A673 (cell line): ENCODE measurements at regions not wholly inside any gene's neighbourhood (a gene's known extent, or its start where the extent isn't known, plus 50 kb on each side); places are given as distances from the start of the nearest gene placed in this dataset.

Experiments used
- BruUV-seq: library from RNA; stranded (reverse); fragments of 400-500 nt; replicated peaks from 2 replicates; lab custom pipeline; 2021; lab: Mats Ljungman, UMichigan
- CTCF ChIA-PET: fragments of 300-600 bp; sonication (Branson Sonifier 250); formaldehyde crosslinking; loops from one replicate; lab custom pipeline; 2022; ENCODE audit warnings: antibody characterized with exemption; lab: Charles Lee
- POLR2A ChIA-PET: fragments of 300-600 bp; sonication (Branson Sonifier 250); formaldehyde crosslinking; loops from one replicate; lab custom pipeline; 2022; ENCODE audit warnings: antibody characterized with exemption; ENCODE audit not compliant: low non-redundant PET; lab: Charles Lee
- DNase-seq: peaks from one replicate; pipeline ENCODE4 v3.0.0-alpha.2; 2015; ENCODE audit warnings: low spot score
- H3K27ac ChIP-seq: fragments of 200-600 bp; sonication (generic); 2 replicates; pipeline ENCODE4 v1.5.1; 2016; ENCODE audit warnings: mixed run types, low read depth, mild to moderate bottlenecking, mixed read lengths, antibody characterized with exemption, low read length; ENCODE audit not compliant: poor library complexity, severe bottlenecking
- H3K27me3 ChIP-seq: fragments of 200-600 bp; sonication (generic); replicated peaks from 2 replicates; pipeline ENCODE4 v1.6.1; 2017; ENCODE audit warnings: mixed run types, low read depth, mild to moderate bottlenecking, mixed read lengths, antibody characterized with exemption, low read length; ENCODE audit not compliant: insufficient read depth, poor library complexity
- H3K36me3 ChIP-seq: fragments of 200-600 bp; sonication (generic); 2 replicates; pipeline ENCODE4 v1.6.1; 2016; ENCODE audit warnings: mixed run types, mild to moderate bottlenecking, mixed read lengths, antibody characterized with exemption, low read length; ENCODE audit not compliant: insufficient read depth, poor library complexity, severe bottlenecking
- H3K4me1 ChIP-seq: fragments of 200-600 bp; sonication (generic); 2 replicates; pipeline ENCODE4 v1.6.1; 2017; ENCODE audit warnings: mixed run types, mild to moderate bottlenecking, mixed read lengths, antibody characterized with exemption, low read length; ENCODE audit not compliant: insufficient read depth, poor library complexity, severe bottlenecking
- H3K4me3 ChIP-seq: fragments of 200-600 bp; sonication (generic); 2 replicates; pipeline ENCODE4 v1.5.1; 2016; ENCODE audit warnings: low read depth, mixed run types, mild to moderate bottlenecking, mixed read lengths, low read length; ENCODE audit not compliant: poor library complexity, severe bottlenecking
- H3K9me3 ChIP-seq: fragments of 200-600 bp; sonication (generic); 2 replicates; pipeline ENCODE4 v1.6.1; 2016; ENCODE audit warnings: mixed run types, low read depth, mild to moderate bottlenecking, mixed read lengths, antibody characterized with exemption, low read length; ENCODE audit not compliant: poor library complexity, severe bottlenecking
- EZH2 ChIP-seq: fragments of 200-600 bp; sonication (generic); IDR thresholded peaks from 2 replicates; pipeline ENCODE4 v1.6.1; 2017; ENCODE audit warnings: borderline replicate concordance, low read depth, mild to moderate bottlenecking, mixed read lengths, antibody characterized with exemption, low read length; ENCODE audit not compliant: poor library complexity, severe bottlenecking
- intact Hi-C: fragments of 100-400 bp; cut with micrococcal nuclease; formaldehyde crosslinking; loops from one replicate; pipeline ENCODE4 v1.10.0; 2022; ENCODE audit not compliant: unreplicated experiment
- TF ChIP-seq, protein P1 (sequence below): fragments of 300-800, 200-600 bp; sonication (generic); conservative IDR thresholded peaks from 2 replicates; pipeline ENCODE4 v1.5.1; 2017; ENCODE audit warnings: low read depth, mild to moderate bottlenecking, antibody characterized with exemption, low read length, moderate library complexity, mixed read lengths

DNA sequence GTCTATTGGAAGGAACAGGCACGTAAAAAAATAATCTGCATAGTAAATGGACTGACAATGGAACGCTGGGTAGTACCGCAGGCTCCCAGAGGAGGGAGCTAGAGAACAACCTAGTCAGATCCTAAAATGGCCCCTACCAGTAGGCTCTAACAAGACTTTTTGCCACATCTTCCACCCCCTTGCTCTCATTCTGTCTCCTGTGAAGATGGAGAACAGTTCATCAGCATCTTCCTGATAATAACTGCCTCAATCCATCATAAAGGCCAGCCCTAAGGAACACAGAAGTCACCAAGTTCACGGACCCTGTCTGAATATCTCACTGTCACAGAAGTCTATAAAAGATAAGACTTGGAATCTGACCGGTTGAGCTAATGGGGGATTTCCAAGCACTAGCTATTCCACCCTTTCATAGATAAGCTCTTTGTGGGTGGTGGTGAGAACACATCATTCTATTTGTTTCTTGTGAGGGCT lies 133.4 kb downstream of the SLC1A3 start:
- BruUV-seq: no TSS peak
- POLR2A ChIA-PET: no interaction called here
- Histone ChIP-seq H3K9me3 (no peaks in the 10 kb centered on the region), H3K4me1 (peaks cover 4% of the 10 kb centered on the region), H3K27me3 (no peaks in the 10 kb centered on the region), H3K4me3 (no peak overlapping the region), H3K36me3 (no peaks in the 10 kb centered on the region), H3K27ac (no peak overlapping the region)
- DNase-seq: peak; percentile 85
- CTCF ChIA-PET: interaction anchor here (0.5 to 1.4 kb wide), 8 partner anchors 10 to 282 kb away, joined by 3 to 12 read pairs (median 4); no protein-coding TSS in a partner anchor
- intact Hi-C loops: loop anchor here (2.0 to 5.0 kb wide), 3 partner anchors 138 to 267 kb away; partner anchors contain the start of gene NIPBL
- TF ChIP-seq, protein P1, sequence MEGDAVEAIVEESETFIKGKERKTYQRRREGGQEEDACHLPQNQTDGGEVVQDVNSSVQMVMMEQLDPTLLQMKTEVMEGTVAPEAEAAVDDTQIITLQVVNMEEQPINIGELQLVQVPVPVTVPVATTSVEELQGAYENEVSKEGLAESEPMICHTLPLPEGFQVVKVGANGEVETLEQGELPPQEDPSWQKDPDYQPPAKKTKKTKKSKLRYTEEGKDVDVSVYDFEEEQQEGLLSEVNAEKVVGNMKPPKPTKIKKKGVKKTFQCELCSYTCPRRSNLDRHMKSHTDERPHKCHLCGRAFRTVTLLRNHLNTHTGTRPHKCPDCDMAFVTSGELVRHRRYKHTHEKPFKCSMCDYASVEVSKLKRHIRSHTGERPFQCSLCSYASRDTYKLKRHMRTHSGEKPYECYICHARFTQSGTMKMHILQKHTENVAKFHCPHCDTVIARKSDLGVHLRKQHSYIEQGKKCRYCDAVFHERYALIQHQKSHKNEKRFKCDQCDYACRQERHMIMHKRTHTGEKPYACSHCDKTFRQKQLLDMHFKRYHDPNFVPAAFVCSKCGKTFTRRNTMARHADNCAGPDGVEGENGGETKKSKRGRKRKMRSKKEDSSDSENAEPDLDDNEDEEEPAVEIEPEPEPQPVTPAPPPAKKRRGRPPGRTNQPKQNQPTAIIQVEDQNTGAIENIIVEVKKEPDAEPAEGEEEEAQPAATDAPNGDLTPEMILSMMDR: peak; percentile 95
- TF ChIP-seq EZH2: no peak

DNA sequence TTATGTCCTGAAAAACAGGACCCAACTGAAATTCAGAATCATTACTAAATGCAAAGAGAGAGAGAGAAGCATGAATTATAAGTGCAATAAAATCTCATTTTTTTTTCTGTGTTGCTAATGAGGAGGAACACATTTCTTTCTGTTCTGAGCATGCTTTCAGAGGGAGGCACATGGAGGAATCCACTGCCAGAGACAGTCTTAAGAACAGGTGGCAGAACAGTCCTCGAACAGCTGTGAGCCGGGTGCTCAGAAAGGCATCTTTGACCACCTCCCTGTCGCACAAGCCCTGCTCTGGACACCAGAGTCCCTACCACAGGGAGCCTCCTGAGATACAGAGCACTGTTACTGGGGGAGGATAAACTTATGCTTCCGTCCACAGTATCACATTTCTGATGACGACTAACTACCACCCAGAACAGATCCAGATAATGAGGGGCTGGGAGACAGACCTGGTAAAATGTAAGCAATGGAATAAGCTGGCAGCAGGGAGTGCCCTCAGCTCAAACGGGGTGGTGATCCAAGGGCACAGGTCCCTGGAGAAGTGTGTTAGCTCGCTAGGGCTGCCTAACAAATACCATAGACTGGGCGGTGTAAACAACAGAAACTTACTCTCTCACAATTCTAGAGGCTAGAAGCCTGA lies 134.0 kb downstream of the SLC1A3 start:
- Histone ChIP-seq H3K27ac (no peak overlapping the region), H3K36me3 (no peaks in the 10 kb centered on the region), H3K9me3 (no peaks in the 10 kb centered on the region), H3K4me3 (no peak overlapping the region), H3K4me1 (peaks cover 6% of the 10 kb centered on the region), H3K27me3 (peaks cover 2% of the 10 kb centered on the region)
- TF ChIP-seq EZH2: no peak
- TF ChIP-seq, protein P1: no peak
- CTCF ChIA-PET: interaction anchor here (0.5 to 1.4 kb wide), 6 partner anchors 10 to 265 kb away, joined by 3 to 12 read pairs (median 4); no protein-coding TSS in a partner anchor
- POLR2A ChIA-PET: no interaction called here
- intact Hi-C loops: loop anchor here (5.0 kb wide), 2 partner anchors 137 to 212 kb away; partner anchors contain the start of gene NIPBL
- no TSS peak for BruUV-seq
- DNase-seq: peak; percentile 40

DNA sequence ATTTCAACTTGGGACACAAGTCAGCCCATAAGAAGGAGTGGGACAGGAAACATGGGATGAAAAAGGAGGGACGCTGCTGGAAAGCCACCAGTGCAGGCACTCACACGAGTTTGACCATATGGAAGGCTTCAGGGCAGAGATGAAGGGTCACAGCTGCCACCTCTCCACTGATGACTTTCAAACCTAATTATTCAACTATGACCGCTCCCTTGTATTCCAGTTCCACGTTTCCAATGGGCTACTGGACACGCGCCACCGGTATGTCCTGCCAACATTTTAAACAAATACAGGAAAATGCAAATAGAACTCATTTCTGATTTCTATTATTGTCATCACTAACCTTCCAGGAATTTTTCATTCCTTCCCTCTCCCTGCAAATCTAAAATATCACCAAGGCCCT lies 134.7 kb downstream of the SLC1A3 start:
- no peak for DNase-seq
- no peak overlapping the region for H3K27ac ChIP-seq
- CTCF ChIA-PET: no interaction called here
- peaks cover 6% of the 10 kb centered on the region for H3K4me1 ChIP-seq
- TF ChIP-seq EZH2: no peak
- TF ChIP-seq, protein P1: no peak
- BruUV-seq: no TSS peak
- no peaks in the 10 kb centered on the region for H3K9me3 ChIP-seq
- intact Hi-C loops: loop anchor here (5.0 kb wide), 2 partner anchors 136 to 211 kb away; partner anchors contain the start of gene NIPBL
- H3K36me3 ChIP-seq: no peaks in the 10 kb centered on the region
- peaks cover 6% of the 10 kb centered on the region for H3K27me3 ChIP-seq
- H3K4me3 ChIP-seq: no peak overlapping the region
- POLR2A ChIA-PET: no interaction called here
